Fibroblast of mammary gland (primary cell): ENCODE measurements at regions not wholly inside any gene's neighbourhood (a gene's known extent, or its start where the extent isn't known, plus 50 kb on each side); places are given as distances from the start of the nearest gene placed in this dataset.

ENCODE experiments used
- DNase-seq: peaks from one replicate; pipeline ENCODE4 v3.0.0-alpha.2; 2010; ENCODE audit warnings: low read depth
- H3K4me3 ChIP-seq: 2 replicates; pipeline ENCODE4 v1.5.1; 2011; ENCODE audit warnings: low read depth, mild to moderate bottlenecking, low read length, moderate library complexity; ENCODE audit not compliant: control insufficient read depth
- CTCF ChIP-seq: conservative IDR thresholded peaks from 2 replicates; pipeline ENCODE4 v1.5.1; 2011; ENCODE audit warnings: low read depth, low read length, inconsistent platforms; ENCODE audit not compliant: control insufficient read depth, insufficient read depth

GRCh38 chr12:75585330-75585729 lies 73.9 kb upstream of the KRR1 start:
- DNase-seq, result peak; percentile 83
- no peak overlapping the region for H3K4me3 ChIP-seq
- no peak for TF ChIP-seq CTCF

- no peak for DNase-seq
- no peak overlapping the region for H3K4me3 ChIP-seq
- TF ChIP-seq CTCF, result no peak
Measured at GRCh38 chr12:75583355-75583754, 71.9 kb upstream of the KRR1 start.

- DNase-seq, result no peak
- H3K4me3 ChIP-seq, result no peak overlapping the region
- no peak for TF ChIP-seq CTCF
Measured at GRCh38 chr12:75581515-75581914, 70.1 kb upstream of the KRR1 start.

- no peak for DNase-seq
- H3K4me3 ChIP-seq, result no peak overlapping the region
- TF ChIP-seq CTCF, result no peak
Measured at GRCh38 chr12:75579552-75579951, 68.1 kb upstream of the KRR1 start.

GRCh38 chr12:75578546-75578945 lies 67.1 kb upstream of the KRR1 start:
- TF ChIP-seq CTCF, result no peak
- H3K4me3 ChIP-seq, result no peak overlapping the region
- no peak for DNase-seq

GRCh38 chr12:75577812-75578211 lies 66.4 kb upstream of the KRR1 start:
- no peak overlapping the region for H3K4me3 ChIP-seq
- TF ChIP-seq CTCF, result no peak
- DNase-seq, result no peak

GRCh38 chr12:75571656-75572205 lies 60.3 kb upstream of the KRR1 start:
- no peak for DNase-seq
- H3K4me3 ChIP-seq, result no peak overlapping the region
- TF ChIP-seq CTCF, result no peak
